ENCODE measurements at regions not wholly inside any gene's neighbourhood (a gene's known extent, or its start where the extent isn't known, plus 50 kb on each side); places are given as distances from the start of the nearest gene placed in this dataset.

DNA sequence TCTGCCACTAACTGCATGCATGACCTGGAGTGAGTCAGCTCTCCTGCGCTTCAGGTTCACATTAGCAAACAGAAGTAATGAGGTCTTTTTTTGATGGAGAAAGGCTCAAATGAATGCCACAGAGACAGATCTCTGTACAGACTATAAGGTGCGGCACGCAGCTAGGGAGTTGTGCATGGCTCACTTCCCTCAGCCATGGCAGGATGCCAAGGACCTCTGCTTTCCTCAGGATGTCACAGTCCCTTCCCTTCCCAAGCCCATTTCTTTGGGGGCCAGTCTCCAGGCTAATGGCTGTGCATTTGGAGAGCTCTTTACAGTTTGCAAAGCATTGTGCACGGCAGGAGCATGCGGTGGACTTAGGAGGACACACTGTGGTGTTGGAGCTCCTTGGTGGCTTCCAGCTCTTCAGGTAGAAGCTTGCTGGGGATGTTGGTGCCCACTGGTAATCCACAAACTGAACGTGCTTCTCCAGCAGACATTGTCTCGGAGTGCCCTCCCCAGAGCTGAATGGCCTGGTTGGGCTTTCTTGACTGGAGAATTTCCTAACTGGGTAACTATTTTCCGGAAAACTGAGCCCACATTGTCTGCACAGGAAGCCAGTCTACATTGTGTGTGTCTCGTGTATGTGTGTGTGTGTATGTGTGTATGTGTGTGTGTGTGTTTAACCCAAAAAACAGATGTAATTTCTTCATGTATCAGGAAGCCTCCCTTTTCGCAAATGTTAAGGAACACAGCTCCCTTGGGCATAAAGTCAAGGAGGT, 172.5 kb upstream of the TLE3 start:
- peak in 1 of 2 donors; percentile 52 for DNase-seq
- H3K9me3 ChIP-seq, result no peaks in the 10 kb centered on the region
- peaks cover 27 to 66% (median 45%) of the 10 kb centered on the region in 4 donors for H3K4me1 ChIP-seq
- WGBS, 5 donors, result 59 to 75% (median 71%) methylated on average over 10 of the region's 10 CpGs
- no peak overlapping the region for H3K4me3 ChIP-seq
- no peak for TF ChIP-seq CTCF (IDR thresholded peaks at IDR 0.05)
- peak in 1 of 3 donors; percentile 15 for TF ChIP-seq POLR2AphosphoS5 (IDR thresholded peaks at IDR 0.05)
- no peak for TF ChIP-seq EP300 (IDR thresholded peaks at IDR 0.05)
- peak overlapping the region in 2 of 5 donors; percentile 54 to 76 for H3K27ac ChIP-seq
- intact Hi-C loops (cut with DNase I; ENCODE audit: low total_unique reads), result no loop called here
- H3K27me3 ChIP-seq, result no peaks in the 10 kb centered on the region
- no peaks in the 10 kb centered on the region for H3K36me3 ChIP-seq

GRCh38 chr15:70269311-70269911, 171.7 kb upstream of the TLE3 start:
- Histone ChIP-seq H3K27me3 (no peaks in the 10 kb centered on the region), H3K4me1 (peaks cover 32 to 73% (median 52%) of the 10 kb centered on the region in 4 donors), H3K4me3 (no peak overlapping the region), H3K9me3 (no peaks in the 10 kb centered on the region), H3K27ac (peak overlapping the region in 1 of 5 donors; percentile 76), H3K36me3 (no peaks in the 10 kb centered on the region)
- WGBS, 5 donors, result 79 to 94% (median 92%) methylated on average over 9 of the region's 9 CpGs
- intact Hi-C loops (cut with DNase I; ENCODE audit: low total_unique reads), result no loop called here
- TF ChIP-seq POLR2A (IDR thresholded peaks at IDR 0.05) (no peak), CTCF (IDR thresholded peaks at IDR 0.05) (no peak), POLR2AphosphoS5 (IDR thresholded peaks at IDR 0.05) (no peak), EP300 (IDR thresholded peaks at IDR 0.05) (no peak)
- DNase-seq, result no peak

DNA sequence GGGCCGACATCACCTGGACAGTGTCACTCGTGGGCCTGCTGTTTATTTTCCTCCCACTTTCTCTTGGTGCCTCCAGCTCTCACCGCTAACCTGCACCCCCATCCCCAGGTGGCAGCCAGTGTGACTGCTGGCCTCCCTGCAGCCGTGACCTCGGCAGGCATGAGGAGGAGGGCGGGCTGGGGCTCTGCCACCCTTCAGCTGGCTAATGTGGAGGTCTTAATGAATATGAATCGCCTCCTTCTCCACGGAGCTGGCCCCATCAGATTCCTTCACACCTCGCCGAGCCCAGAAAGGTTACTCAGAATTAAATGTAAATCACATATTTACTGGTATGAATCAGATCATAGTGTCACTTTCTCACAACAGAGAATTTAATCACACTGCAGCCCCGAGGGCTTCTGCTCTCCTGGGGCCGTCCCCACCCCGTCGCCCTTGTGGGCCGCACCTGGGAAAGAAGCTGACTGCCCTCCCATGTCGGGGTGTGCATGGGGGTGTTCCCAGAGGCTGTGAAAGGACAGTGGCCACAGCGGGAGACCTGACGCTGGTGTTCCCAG, 171.1 kb upstream of the TLE3 start:
- Histone ChIP-seq H3K36me3 (no peaks in the 10 kb centered on the region), H3K9me3 (no peaks in the 10 kb centered on the region), H3K27ac (no peak overlapping the region), H3K4me1 (peaks cover 39 to 80% (median 59%) of the 10 kb centered on the region in 4 donors), H3K27me3 (no peaks in the 10 kb centered on the region), H3K4me3 (no peak overlapping the region)
- no peak for DNase-seq
- intact Hi-C loops (cut with DNase I; ENCODE audit: low total_unique reads), result no loop called here
- WGBS, 5 donors, result 80 to 89% (median 84%) methylated on average over 18 of the region's 18 CpGs
- TF ChIP-seq POLR2AphosphoS5 (IDR thresholded peaks at IDR 0.05) (no peak), CTCF (IDR thresholded peaks at IDR 0.05) (no peak), EP300 (IDR thresholded peaks at IDR 0.05) (no peak), POLR2A (IDR thresholded peaks at IDR 0.05) (no peak)

DNA sequence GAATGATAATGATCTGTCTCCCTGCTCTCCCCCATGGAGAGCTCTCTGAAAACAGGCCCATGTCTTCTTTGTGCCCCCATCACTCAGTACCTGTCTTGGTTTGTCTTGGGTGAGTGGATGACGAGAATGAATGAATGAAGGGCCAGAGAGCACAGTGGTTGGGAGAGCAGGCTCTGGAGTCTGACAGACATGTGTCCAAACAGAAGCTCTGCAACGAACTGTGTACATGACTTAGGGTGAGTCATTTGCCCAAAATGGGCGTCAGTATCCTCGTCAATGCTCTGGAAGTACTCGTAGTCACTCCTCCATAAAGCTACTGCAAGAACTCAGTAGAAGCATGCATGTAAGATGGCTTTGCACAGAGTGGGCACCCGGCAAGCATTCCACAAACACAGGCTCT, 170.2 kb upstream of the TLE3 start:
- H3K4me1 ChIP-seq, result peaks cover 41 to 89% (median 64%) of the 10 kb centered on the region in 4 donors
- no peak overlapping the region for H3K4me3 ChIP-seq
- WGBS, 5 donors, result 71 to 86% (median 86%) methylated on average over 6 of the region's 6 CpGs
- H3K27me3 ChIP-seq, result no peaks in the 10 kb centered on the region
- no peak for DNase-seq
- H3K27ac ChIP-seq, result no peak overlapping the region
- H3K9me3 ChIP-seq, result no peaks in the 10 kb centered on the region
- no peak for TF ChIP-seq POLR2A (IDR thresholded peaks at IDR 0.05)
- TF ChIP-seq POLR2AphosphoS5 (IDR thresholded peaks at IDR 0.05), result no peak
- intact Hi-C loops (cut with DNase I; ENCODE audit: low total_unique reads), result no loop called here
- H3K36me3 ChIP-seq, result no peaks in the 10 kb centered on the region

All from stomach (tissue), 8 donors.